Esophagus squamous epithelium (tissue), 4 donors: ENCODE measurements at regions not wholly inside any gene's neighbourhood (a gene's known extent, or its start where the extent isn't known, plus 50 kb on each side); places are given as distances from the start of the nearest gene placed in this dataset.

Source experiments
- POLR2A ChIP-seq, 4 donors: fragments of 450-650 bp; IDR thresholded peaks; one replicate each; pipeline ENCODE4 v1.6.1; 2017; ENCODE audit warnings: antibody characterized with exemption in 4 of 4, mild to moderate bottlenecking in 4 of 4, moderate library complexity in 3 of 4
- TF ChIP-seq, protein P1 (sequence below), 6 experiments: fragments of 450-650 bp in 4 of 6; fragments of 200-600 bp in 2 of 6; sonication (generic) in 2 of 6; IDR thresholded peaks; one replicate each; pipeline ENCODE4 v1.5.1; 2016 to 2019; ENCODE audit warnings: antibody characterized with exemption in 6 of 6, mild to moderate bottlenecking in 4 of 6, moderate library complexity in 4 of 6

DNA sequence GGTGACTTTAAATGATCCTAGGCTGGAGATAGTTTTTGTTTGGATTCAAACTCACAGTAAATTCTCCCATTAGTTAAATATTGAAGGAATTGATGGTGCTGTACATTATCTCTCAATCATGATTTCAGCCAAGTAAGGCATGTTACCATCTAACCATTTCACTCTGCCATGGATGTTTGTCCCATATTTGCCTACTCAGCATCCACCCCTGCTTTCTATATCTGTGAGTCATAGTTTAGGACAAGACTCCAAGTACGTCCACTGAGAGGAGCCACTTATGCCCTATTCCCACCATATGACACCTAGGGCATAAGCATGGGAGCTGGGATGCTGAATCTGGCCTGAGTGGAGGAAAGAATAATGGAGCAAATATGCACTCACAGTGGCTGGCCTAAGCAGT is 155.2 kb downstream of the RPL10L start:
- no peak for TF ChIP-seq POLR2A (IDR thresholded peaks at IDR 0.05)
- TF ChIP-seq, protein P1, sequence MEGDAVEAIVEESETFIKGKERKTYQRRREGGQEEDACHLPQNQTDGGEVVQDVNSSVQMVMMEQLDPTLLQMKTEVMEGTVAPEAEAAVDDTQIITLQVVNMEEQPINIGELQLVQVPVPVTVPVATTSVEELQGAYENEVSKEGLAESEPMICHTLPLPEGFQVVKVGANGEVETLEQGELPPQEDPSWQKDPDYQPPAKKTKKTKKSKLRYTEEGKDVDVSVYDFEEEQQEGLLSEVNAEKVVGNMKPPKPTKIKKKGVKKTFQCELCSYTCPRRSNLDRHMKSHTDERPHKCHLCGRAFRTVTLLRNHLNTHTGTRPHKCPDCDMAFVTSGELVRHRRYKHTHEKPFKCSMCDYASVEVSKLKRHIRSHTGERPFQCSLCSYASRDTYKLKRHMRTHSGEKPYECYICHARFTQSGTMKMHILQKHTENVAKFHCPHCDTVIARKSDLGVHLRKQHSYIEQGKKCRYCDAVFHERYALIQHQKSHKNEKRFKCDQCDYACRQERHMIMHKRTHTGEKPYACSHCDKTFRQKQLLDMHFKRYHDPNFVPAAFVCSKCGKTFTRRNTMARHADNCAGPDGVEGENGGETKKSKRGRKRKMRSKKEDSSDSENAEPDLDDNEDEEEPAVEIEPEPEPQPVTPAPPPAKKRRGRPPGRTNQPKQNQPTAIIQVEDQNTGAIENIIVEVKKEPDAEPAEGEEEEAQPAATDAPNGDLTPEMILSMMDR (IDR thresholded peaks at IDR 0.05): no peak
